LNCaP clone FGC (cell line): ENCODE measurements at regions not wholly inside any gene's neighbourhood (a gene's known extent, or its start where the extent isn't known, plus 50 kb on each side); places are given as distances from the start of the nearest gene placed in this dataset.

Source experiments
- DNase-seq: peaks from one replicate; pipeline ENCODE4 v3.0.0-alpha.2; 2011; ENCODE audit warnings: low read depth
- H3K4me3 ChIP-seq: 2 replicates; pipeline ENCODE4 v1.5.1; 2011; ENCODE audit warnings: mild to moderate bottlenecking, low read depth, low read length, control low read depth
- TF ChIP-seq, protein P1 (sequence below): IDR thresholded peaks from 2 replicates; pipeline ENCODE4 v1.5.1; 2012; ENCODE audit warnings: mild to moderate bottlenecking; ENCODE audit not compliant: control insufficient read depth, insufficient read depth; ENCODE audit errors: extremely low read depth

DNA sequence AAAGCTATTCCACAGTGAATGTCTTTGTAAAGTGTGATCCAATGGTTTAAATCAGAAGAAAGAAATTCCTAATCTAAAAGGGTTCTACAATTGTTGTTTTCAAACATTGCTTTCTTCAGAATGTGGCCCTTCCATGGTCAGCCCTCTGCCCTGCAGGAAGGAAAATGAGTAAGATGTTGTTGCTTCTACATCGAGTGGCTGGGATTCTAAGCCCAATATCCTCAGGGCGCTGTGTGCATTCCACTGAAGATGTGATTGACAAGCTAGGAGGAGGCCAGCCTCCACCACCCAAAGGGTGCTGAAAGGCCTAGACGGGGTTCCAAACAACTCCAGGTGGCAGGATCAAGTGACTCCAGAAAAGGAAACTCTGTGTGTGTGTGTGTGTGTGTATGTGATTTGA lies 316.9 kb upstream of the TSHZ3 start:
- TF ChIP-seq, protein P1, sequence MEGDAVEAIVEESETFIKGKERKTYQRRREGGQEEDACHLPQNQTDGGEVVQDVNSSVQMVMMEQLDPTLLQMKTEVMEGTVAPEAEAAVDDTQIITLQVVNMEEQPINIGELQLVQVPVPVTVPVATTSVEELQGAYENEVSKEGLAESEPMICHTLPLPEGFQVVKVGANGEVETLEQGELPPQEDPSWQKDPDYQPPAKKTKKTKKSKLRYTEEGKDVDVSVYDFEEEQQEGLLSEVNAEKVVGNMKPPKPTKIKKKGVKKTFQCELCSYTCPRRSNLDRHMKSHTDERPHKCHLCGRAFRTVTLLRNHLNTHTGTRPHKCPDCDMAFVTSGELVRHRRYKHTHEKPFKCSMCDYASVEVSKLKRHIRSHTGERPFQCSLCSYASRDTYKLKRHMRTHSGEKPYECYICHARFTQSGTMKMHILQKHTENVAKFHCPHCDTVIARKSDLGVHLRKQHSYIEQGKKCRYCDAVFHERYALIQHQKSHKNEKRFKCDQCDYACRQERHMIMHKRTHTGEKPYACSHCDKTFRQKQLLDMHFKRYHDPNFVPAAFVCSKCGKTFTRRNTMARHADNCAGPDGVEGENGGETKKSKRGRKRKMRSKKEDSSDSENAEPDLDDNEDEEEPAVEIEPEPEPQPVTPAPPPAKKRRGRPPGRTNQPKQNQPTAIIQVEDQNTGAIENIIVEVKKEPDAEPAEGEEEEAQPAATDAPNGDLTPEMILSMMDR: no peak
- no peak for DNase-seq
- H3K4me3 ChIP-seq: no peak overlapping the region

DNA sequence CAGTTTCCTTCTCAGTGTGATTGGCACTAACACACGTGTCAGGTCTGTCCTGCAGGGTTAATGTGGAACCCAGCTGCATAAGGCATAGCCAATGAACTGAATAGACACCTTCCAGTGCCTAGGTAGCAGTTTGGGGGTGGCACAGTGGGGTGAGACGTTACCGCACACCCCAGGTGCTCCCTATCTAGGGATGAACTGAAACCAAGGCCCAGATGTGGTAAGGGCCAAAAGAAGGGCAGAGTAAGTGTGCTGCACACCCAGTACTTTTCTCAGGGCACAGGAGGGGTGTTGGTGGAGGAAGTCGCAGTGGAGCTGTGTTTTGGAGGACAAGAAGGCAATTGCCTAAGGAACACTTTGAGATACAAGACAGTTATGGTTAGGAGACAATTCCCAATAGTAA lies 317.9 kb upstream of the TSHZ3 start:
- DNase-seq: no peak
- TF ChIP-seq, protein P1: no peak

DNA sequence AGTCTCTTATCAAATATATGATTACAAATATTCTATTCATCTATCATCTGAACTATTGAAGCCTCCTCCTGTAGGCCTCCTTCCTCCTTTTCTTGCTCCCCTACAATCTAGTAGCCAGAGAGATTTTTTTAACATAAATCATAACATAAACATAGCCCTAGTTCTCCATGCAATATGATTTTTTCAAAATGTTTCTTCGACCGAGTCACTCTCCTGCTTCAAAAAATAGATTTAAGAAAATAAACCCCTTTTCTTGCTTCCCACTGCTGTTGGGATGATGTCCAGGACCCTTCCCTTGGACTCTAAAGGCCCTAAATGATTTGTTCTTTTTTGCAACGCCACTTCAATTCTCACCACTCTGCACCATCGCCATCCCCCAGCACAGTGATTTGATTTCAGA lies 319.7 kb upstream of the TSHZ3 start:
- no peak for DNase-seq
- H3K4me3 ChIP-seq: no peak overlapping the region
- TF ChIP-seq, protein P1: no peak

More for the DNA sequence above, 317.9 kb upstream of the TSHZ3 start:
- no peak overlapping the region for H3K4me3 ChIP-seq

DNA sequence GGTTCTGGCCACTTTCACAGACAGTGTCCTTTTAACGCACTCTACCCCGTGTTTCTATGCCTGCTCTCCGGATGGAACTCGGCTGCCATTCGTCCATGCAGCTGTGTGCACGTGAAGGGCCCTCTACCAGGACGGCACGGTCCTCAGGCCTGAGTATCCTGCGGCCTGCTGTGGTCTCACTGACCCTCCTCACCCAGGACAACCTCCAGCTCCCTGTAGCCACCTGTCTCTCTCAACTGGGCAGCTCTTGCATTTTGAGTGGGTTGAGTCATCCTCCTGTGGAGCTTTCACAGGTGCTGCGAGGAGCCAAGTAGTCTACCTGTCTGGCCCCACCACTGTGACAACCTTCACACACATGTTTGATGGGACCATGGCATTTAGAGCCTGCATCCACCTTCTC lies 321.7 kb upstream of the TSHZ3 start:
- H3K4me3 ChIP-seq: no peak overlapping the region
- DNase-seq: no peak
- TF ChIP-seq, protein P1: no peak

DNA sequence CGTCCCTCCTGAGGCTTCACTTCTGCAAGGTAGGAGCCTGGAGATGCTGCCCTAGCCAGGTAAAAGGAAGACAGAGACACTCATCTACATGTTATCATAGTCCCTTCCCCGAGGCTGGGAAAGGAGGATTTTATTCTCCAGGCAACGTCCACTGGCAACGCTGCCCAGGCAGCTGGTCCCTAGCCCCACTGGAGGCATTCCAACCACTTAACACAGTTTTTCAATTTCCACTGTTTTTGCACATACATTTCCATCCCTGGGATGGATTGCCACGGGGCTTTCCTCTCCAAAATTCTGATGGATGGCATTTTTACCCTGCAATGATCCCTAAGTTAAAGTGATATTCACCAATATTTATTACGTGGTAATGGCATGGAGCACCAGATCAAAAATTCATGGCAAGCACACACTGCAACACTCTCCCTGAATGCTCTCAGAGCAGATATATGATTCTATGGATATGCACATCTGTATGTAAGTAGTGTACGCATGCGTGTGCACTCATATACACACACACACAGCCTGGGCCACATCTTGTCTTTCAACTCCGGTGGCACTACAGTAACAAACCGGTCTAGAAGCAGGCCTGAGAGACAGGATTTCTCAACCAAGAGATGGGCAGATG lies 322.3 kb upstream of the TSHZ3 start:
- H3K4me3 ChIP-seq: no peak overlapping the region
- DNase-seq: no peak
- TF ChIP-seq, protein P1: no peak

DNA sequence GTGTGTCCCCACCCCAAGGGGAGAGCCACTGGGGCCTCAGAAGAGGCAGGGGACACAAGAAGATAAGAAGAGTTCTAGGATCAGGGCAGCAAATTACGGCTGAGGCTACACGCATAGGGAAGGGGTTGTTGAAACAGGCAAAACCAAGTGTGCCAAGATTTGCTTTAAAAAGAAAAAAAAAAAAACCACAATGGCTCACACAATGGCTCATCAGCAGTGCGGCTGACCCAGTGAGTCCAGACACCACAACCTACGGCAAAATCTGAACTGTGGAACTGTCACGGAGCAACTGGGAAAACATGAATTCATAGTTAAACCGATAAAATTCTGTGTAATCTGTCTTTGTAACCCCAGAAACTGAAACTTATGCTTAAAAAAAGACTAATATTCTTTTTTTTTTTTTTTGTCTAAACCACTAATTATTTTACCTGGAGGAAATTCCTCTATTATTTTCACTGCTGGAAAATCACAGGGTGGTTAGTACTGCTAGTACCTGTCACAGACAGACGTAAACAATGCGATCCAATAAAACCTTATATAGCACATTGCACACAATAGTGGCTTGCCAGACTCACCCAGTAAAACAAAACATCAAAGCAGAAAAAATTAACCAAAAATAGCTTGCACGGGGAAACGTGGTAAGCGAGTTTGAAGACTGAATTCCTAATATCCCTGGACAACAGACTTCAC lies 325.4 kb upstream of the TSHZ3 start:
- H3K4me3 ChIP-seq: no peak overlapping the region
- peak; percentile 26 for DNase-seq
- TF ChIP-seq, protein P1: no peak

DNA sequence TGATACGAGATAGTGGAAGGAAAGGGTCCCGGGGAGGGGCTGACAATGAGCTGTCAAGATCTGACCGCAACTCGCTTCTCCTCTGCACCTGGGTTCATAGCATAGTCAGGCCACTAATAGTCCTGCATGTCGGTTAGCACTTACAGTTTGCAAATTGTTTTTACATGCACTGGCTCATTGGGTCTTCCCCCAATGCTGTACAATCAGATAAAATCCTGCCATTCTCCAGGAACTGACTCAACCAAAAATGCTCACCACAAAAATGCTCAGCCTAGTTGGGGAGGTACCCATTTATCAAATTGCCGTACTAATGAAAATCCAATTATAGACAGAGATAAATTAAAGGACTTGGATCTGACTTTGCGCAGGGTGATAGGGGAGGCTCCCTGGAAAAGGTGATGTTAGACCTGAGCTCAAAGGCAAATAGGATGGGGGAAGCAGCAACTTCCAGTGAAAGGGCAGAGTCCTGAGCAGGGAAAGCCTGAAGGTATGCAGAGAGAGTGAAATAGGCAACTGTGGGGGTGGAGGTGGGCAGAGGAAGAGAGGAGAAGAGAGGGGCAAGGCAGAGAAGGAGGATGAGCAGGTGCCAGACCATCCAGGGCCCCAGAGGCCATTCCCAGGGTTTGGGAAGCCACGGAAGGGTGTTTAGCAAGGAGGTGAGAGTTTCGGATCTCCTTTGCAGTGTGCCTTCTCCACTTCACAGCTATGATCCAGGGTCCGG lies 326.1 kb upstream of the TSHZ3 start:
- DNase-seq: no peak
- TF ChIP-seq, protein P1: no peak
- no peak overlapping the region for H3K4me3 ChIP-seq
